Osteoblast (primary cell): ENCODE measurements at regions not wholly inside any gene's neighbourhood (a gene's known extent, or its start where the extent isn't known, plus 50 kb on each side); places are given as distances from the start of the nearest gene placed in this dataset.

ENCODE experiments used
- DNase-seq: peaks from one replicate; pipeline ENCODE4 v3.0.0; 2011; ENCODE audit warnings: low spot score, mixed read lengths; ENCODE audit not compliant: insufficient read length; ENCODE audit errors: missing footprints
- H2AFZ ChIP-seq: 2 replicates; pipeline ENCODE4 v1.6.0; 2011; ENCODE audit warnings: mild to moderate bottlenecking, low read length
- H3K27ac ChIP-seq: 2 replicates; pipeline ENCODE4 v1.5.1; 2011; ENCODE audit warnings: mild to moderate bottlenecking, low read depth, low read length, moderate library complexity
- H3K27me3 ChIP-seq: 2 replicates; pipeline ENCODE4 v1.6.0; 2012; ENCODE audit warnings: mild to moderate bottlenecking, control low read depth, inconsistent platforms, low read length, moderate library complexity; ENCODE audit not compliant: insufficient read depth
- H3K36me3 ChIP-seq: 2 replicates; pipeline ENCODE4 v1.5.1; 2011; ENCODE audit warnings: mild to moderate bottlenecking, low read length, control low read depth, moderate library complexity; ENCODE audit not compliant: insufficient read depth
- H3K4me1 ChIP-seq: 2 replicates; pipeline ENCODE4 v1.5.1; 2011; ENCODE audit warnings: mild to moderate bottlenecking, low read length, control low read depth, moderate library complexity; ENCODE audit not compliant: insufficient read depth
- H3K4me2 ChIP-seq: 2 replicates; pipeline ENCODE4 v1.6.0; 2011; ENCODE audit warnings: mild to moderate bottlenecking, low read length; ENCODE audit not compliant: insufficient read depth
- H3K4me3 ChIP-seq: fragments of 200-600 bp; sonication (generic); 3 replicates; pipeline ENCODE4 v1.5.1; 2012; ENCODE audit warnings: mild to moderate bottlenecking, low read length, inconsistent platforms; ENCODE audit not compliant: insufficient read depth
- H3K79me2 ChIP-seq: 2 replicates; pipeline ENCODE4 v1.6.0; 2012; ENCODE audit warnings: mild to moderate bottlenecking, low read length, control low read depth, inconsistent platforms; ENCODE audit not compliant: insufficient read depth
- H3K9me3 ChIP-seq: 2 replicates; pipeline ENCODE4 v1.5.1; 2011; ENCODE audit warnings: low read depth, low read length, control low read depth
- H4K20me1 ChIP-seq: 2 replicates; pipeline ENCODE4 v1.6.0; 2012; ENCODE audit warnings: mild to moderate bottlenecking, low read length, control low read depth; ENCODE audit not compliant: insufficient read depth
- CTCF ChIP-seq: IDR thresholded peaks from 2 replicates; pipeline ENCODE4 v1.5.1; 2011; ENCODE audit warnings: mild to moderate bottlenecking, low read depth, low read length, moderate library complexity; ENCODE audit errors: extremely low read depth

DNA sequence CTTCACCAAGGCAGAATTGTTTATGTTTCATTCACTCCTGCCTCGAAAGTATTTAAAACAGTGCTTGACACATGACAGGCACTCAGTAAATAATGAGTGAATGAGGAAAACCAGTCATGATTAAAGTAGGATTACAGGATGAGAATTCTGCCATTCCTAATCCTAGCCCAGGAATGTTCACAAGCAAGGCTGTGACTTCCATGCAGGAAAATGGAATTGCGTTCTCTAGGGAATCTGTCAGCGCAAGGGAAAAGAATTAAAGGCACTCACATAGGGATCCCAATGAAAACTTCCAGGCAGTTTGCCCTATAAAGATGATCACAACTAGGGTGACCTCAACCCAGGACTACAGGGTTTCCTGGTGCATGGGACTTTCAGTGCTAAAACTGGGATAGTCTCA, 143.4 kb downstream of the CYSLTR2 start:
- Histone ChIP-seq H3K4me3 (no peak overlapping the region), H3K79me2 (no peaks in the 10 kb centered on the region), H3K9me3 (no peaks in the 10 kb centered on the region), H3K4me1 (peaks cover 9% of the 10 kb centered on the region), H3K27me3 (no peaks in the 10 kb centered on the region), H4K20me1 (no peaks in the 10 kb centered on the region), H3K27ac (no peak overlapping the region), H2AFZ (no peak overlapping the region), H3K4me2 (no peak overlapping the region), H3K36me3 (no peaks in the 10 kb centered on the region)
- DNase-seq: no peak
- no peak for TF ChIP-seq CTCF

GRCh38 chr13:48797761-48798160, 144.0 kb downstream of the CYSLTR2 start:
- Histone ChIP-seq H2AFZ (no peak overlapping the region), H3K4me1 (peaks cover 5% of the 10 kb centered on the region), H3K4me2 (no peak overlapping the region), H3K9me3 (no peaks in the 10 kb centered on the region), H3K4me3 (no peak overlapping the region), H3K79me2 (no peaks in the 10 kb centered on the region), H3K27ac (no peak overlapping the region), H4K20me1 (no peaks in the 10 kb centered on the region), H3K36me3 (no peaks in the 10 kb centered on the region), H3K27me3 (no peaks in the 10 kb centered on the region)
- no peak for TF ChIP-seq CTCF
- DNase-seq: no peak

DNA sequence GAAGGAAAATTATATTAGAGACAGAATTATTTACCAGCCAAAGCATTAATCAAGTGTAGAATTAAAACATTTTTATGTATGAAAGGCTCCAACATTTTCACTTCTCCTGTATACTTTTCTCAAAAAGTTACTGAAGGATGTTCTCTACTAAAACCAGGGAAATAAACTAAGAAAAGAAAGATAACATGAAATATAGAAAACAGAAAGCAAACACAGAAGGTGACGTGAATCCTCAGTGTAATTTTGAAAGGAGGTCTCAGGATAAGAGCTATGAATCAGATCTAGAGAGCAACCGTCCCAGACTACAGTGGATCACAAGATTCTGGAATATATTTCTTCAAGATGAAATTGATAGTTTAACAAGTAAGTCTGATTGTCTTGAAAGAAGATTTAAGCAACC, 144.5 kb downstream of the CYSLTR2 start:
- Histone ChIP-seq H3K9me3 (no peaks in the 10 kb centered on the region), H4K20me1 (no peaks in the 10 kb centered on the region), H3K27ac (no peak overlapping the region), H3K27me3 (no peaks in the 10 kb centered on the region), H3K4me2 (no peak overlapping the region), H3K4me1 (peaks cover 5% of the 10 kb centered on the region), H3K79me2 (no peaks in the 10 kb centered on the region), H3K4me3 (no peak overlapping the region), H2AFZ (no peak overlapping the region), H3K36me3 (no peaks in the 10 kb centered on the region)
- DNase-seq: peak; percentile 62
- no peak for TF ChIP-seq CTCF

- Histone ChIP-seq H3K27me3 (no peaks in the 10 kb centered on the region), H2AFZ (peak overlapping the region; percentile 64), H3K79me2 (no peaks in the 10 kb centered on the region), H3K4me1 (peaks cover 5% of the 10 kb centered on the region), H3K36me3 (no peaks in the 10 kb centered on the region), H3K4me2 (no peak overlapping the region), H3K27ac (no peak overlapping the region), H4K20me1 (no peaks in the 10 kb centered on the region), H3K4me3 (no peak overlapping the region), H3K9me3 (no peaks in the 10 kb centered on the region)
- no peak for TF ChIP-seq CTCF
- peak; percentile 84 for DNase-seq
These were observed 147.5 kb downstream of the CYSLTR2 start for GRCh38 chr13:48801255-48801654.
